ENCODE measurements at regions not wholly inside any gene's neighbourhood (a gene's known extent, or its start where the extent isn't known, plus 50 kb on each side); places are given as distances from the start of the nearest gene placed in this dataset.

- no peak overlapping the region for H3K4me3 ChIP-seq (ENCODE audit: low read depth in 2 of 2, low read length in 2 of 2)
- no peaks in the 10 kb centered on the region for H3K4me1 ChIP-seq (ENCODE audit: control insufficient read depth, insufficient read depth, low read length)
- H3K9me3 ChIP-seq (ENCODE audit: control insufficient read depth, insufficient read depth, low read depth, low read length): no peaks in the 10 kb centered on the region
- BruUV-seq (replicated peaks): no TSS peak
- no peaks in the 10 kb centered on the region for H3K36me3 ChIP-seq (ENCODE audit: control insufficient read depth, insufficient read depth, low read length)
- H3K27me3 ChIP-seq (ENCODE audit: control insufficient read depth, insufficient read depth, low read length): no peaks in the 10 kb centered on the region
- DNase-seq (ENCODE audit: low read depth, low spot score): no peak
- no peak for TF ChIP-seq TCF7L2 (IDR thresholded peaks at IDR 0.05; ENCODE audit: low read depth, low read length)
- TF ChIP-seq SIN3A (IDR thresholded peaks at IDR 0.05; ENCODE audit: borderline replicate concordance, insufficient read depth, low read depth, low read length): no peak
- no peak for TF ChIP-seq REST (IDR thresholded peaks at IDR 0.05; ENCODE audit: insufficient read depth in 1 of 2, low read depth in 2 of 2, low read length in 1 of 2)
- TF ChIP-seq POLR2AphosphoS5 (IDR thresholded peaks at IDR 0.05; ENCODE audit: low read depth, low read length): no peak
- TF ChIP-seq CTCF (IDR thresholded peaks at IDR 0.05): no peak
- in situ Hi-C loops (cut with HindIII; ENCODE audit: low pct_unique_long_range_greater_than_20kb, low sequenced_read_pairs) (no loop called here), intact Hi-C loops (cut with micrococcal nuclease; ENCODE audit: unreplicated experiment) (no loop called here)
- no peak for ATAC-seq
- ChIA-PET POLR2A (no interaction called here), CTCF (no interaction called here)
- no peak overlapping the region for H3K27ac ChIP-seq (ENCODE audit: low read length)
These were observed 682.2 kb upstream of the RAG2 start for GRCh38 chr11:37280200-37280599.

- TF ChIP-seq REST (IDR thresholded peaks at IDR 0.05; ENCODE audit: insufficient read depth in 1 of 2, low read depth in 2 of 2, low read length in 1 of 2): no peak
- no peak for TF ChIP-seq SIN3A (IDR thresholded peaks at IDR 0.05; ENCODE audit: borderline replicate concordance, insufficient read depth, low read depth, low read length)
- TF ChIP-seq CTCF (IDR thresholded peaks at IDR 0.05): no peak
- no peak for TF ChIP-seq POLR2AphosphoS5 (IDR thresholded peaks at IDR 0.05; ENCODE audit: low read depth, low read length)
- no peak for TF ChIP-seq TCF7L2 (IDR thresholded peaks at IDR 0.05; ENCODE audit: low read depth, low read length)
- Histone ChIP-seq H3K4me1 (ENCODE audit: control insufficient read depth, insufficient read depth, low read length) (no peaks in the 10 kb centered on the region), H3K27ac (ENCODE audit: low read length) (no peak overlapping the region), H3K9me3 (ENCODE audit: control insufficient read depth, insufficient read depth, low read depth, low read length) (no peaks in the 10 kb centered on the region), H3K27me3 (ENCODE audit: control insufficient read depth, insufficient read depth, low read length) (no peaks in the 10 kb centered on the region), H3K4me3 (ENCODE audit: low read depth in 2 of 2, low read length in 2 of 2) (no peak overlapping the region), H3K36me3 (ENCODE audit: control insufficient read depth, insufficient read depth, low read length) (no peaks in the 10 kb centered on the region)
- CTCF ChIA-PET: interaction anchor here (0.7 kb wide), 1 partner anchor 17 kb away, joined by 3 read pairs; no protein-coding TSS in a partner anchor
- POLR2A ChIA-PET: no interaction called here
- no TSS peak for BruUV-seq (replicated peaks)
- intact Hi-C loops (cut with micrococcal nuclease; ENCODE audit: unreplicated experiment) (no loop called here), in situ Hi-C loops (cut with HindIII; ENCODE audit: low pct_unique_long_range_greater_than_20kb, low sequenced_read_pairs) (no loop called here)
- ATAC-seq (no peak), DNase-seq (ENCODE audit: low read depth, low spot score) (no peak)
These were observed 679.9 kb upstream of the RAG2 start for GRCh38 chr11:37277896-37278465.

Data from Panc1 (cell line).